Activated CD4-positive, alpha-beta memory T cell treated with anti-CD3 and anti-CD28 coated beads, Interleukin-2, amount 10 ng/mL, durations not matched to agents 7 days and 5 days (primary cell): ENCODE measurements at regions not wholly inside any gene's neighbourhood (a gene's known extent, or its start where the extent isn't known, plus 50 kb on each side); places are given as distances from the start of the nearest gene placed in this dataset.
"Not testable (repeated sequence)": the region's sequence is repeated elsewhere in the genome, so short reads cannot be mapped to it uniquely, and the experiment has no call there.

ENCODE experiments used
- CTCF ChIA-PET: fragments of 350-600 bp; sonication (Branson Sonifier 250); formaldehyde crosslinking; loops from one replicate; lab custom pipeline; 2021; ENCODE audit warnings: antibody characterized with exemption, inconsistent platforms; lab: Charles Lee
- POLR2A ChIA-PET: fragments of 350-600 bp; sonication (Branson Sonifier 250); formaldehyde crosslinking; loops from one replicate; lab custom pipeline; 2021; ENCODE audit warnings: antibody characterized with exemption; lab: Charles Lee
- DNase-seq: peaks from one replicate; pipeline ENCODE4 v3.0.0-alpha.2; 2020
- H3K27ac Mint-ChIP-seq: one replicate; pipeline ENCODE4 v1.8.0; 2021; ENCODE audit warnings: mild to moderate bottlenecking, mixed read lengths
- H3K27me3 Mint-ChIP-seq: one replicate; pipeline ENCODE4 v1.8.0; 2021; ENCODE audit warnings: mixed read lengths
- H3K36me3 Mint-ChIP-seq: one replicate; pipeline ENCODE4 v1.8.0; 2021; ENCODE audit warnings: low read depth, mixed read lengths
- H3K4me1 Mint-ChIP-seq: one replicate; pipeline ENCODE4 v1.8.0; 2021; ENCODE audit warnings: mixed read lengths
- H3K4me3 Mint-ChIP-seq: one replicate; pipeline ENCODE4 v1.8.0; 2021; ENCODE audit warnings: mild to moderate bottlenecking, mixed read lengths
- H3K9me3 Mint-ChIP-seq: one replicate; pipeline ENCODE4 v1.8.0; 2021; ENCODE audit warnings: mixed read lengths

DNA sequence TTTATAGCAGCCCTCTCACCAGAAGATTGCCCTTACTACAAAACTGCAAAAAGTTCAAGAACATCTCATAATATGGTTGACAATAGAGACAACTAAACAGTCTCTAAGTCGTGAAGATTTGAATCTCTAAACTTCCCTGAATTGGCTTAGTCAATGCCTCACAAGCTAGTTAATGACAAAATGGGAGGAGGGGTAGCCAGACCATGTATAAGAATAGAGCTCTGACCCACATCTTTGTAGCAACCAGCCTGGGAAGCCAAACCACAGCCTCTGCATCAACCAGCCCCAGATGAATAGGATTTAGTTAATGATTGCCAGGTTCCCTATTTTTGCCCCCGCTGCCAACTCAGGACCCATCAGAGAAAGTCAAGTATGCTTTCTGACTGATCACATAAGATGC, 1265.9 kb upstream of the PCDH10 start:
- H3K27me3 Mint-ChIP-seq, H3K4me1 Mint-ChIP-seq, H3K9me3 Mint-ChIP-seq, DNase-seq, H3K27ac Mint-ChIP-seq, POLR2A ChIA-PET, CTCF ChIA-PET, H3K4me3 Mint-ChIP-seq, H3K36me3 Mint-ChIP-seq: not testable (repeated sequence)

DNA sequence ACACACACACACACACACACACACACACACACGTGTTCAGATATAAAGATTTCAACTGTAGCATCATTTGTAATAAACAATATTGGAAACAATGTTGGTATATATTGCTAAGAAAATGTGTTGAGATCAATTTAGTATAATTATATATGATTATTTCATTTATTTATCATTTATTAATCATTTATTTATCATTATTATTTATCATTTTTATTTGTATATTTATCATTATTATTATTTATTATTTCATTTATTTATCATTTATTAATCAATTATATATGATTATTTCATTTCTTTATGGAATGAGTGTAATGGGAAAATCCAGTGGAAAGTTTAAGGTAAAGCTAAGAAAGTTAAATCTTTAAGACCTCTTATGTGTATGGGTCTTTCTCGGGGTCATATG, 1223.4 kb upstream of the PCDH10 start:
- H3K4me3 Mint-ChIP-seq, H3K36me3 Mint-ChIP-seq, H3K27ac Mint-ChIP-seq, DNase-seq, H3K9me3 Mint-ChIP-seq, CTCF ChIA-PET, POLR2A ChIA-PET, H3K4me1 Mint-ChIP-seq, H3K27me3 Mint-ChIP-seq: not testable (repeated sequence)

GRCh38 chr4:131967646-131968045, 1181.4 kb upstream of the PCDH10 start:
- H3K4me3 Mint-ChIP-seq, CTCF ChIA-PET, POLR2A ChIA-PET, H3K27ac Mint-ChIP-seq, H3K9me3 Mint-ChIP-seq, H3K36me3 Mint-ChIP-seq, H3K27me3 Mint-ChIP-seq, H3K4me1 Mint-ChIP-seq, DNase-seq: not testable (repeated sequence)

- DNase-seq, result no peak
- Mint-ChIP-seq H3K36me3 (peaks cover 3% of the 10 kb centered on the region), H3K27me3 (no peaks in the 10 kb centered on the region), H3K4me3 (no peak overlapping the region), H3K27ac (no peak overlapping the region), H3K4me1 (no peaks in the 10 kb centered on the region), H3K9me3 (peaks cover 8% of the 10 kb centered on the region)
- CTCF ChIA-PET, result no interaction called here
- POLR2A ChIA-PET, result no interaction called here
Measured at GRCh38 chr4:131974730-131975129, 1174.4 kb upstream of the PCDH10 start.

DNA sequence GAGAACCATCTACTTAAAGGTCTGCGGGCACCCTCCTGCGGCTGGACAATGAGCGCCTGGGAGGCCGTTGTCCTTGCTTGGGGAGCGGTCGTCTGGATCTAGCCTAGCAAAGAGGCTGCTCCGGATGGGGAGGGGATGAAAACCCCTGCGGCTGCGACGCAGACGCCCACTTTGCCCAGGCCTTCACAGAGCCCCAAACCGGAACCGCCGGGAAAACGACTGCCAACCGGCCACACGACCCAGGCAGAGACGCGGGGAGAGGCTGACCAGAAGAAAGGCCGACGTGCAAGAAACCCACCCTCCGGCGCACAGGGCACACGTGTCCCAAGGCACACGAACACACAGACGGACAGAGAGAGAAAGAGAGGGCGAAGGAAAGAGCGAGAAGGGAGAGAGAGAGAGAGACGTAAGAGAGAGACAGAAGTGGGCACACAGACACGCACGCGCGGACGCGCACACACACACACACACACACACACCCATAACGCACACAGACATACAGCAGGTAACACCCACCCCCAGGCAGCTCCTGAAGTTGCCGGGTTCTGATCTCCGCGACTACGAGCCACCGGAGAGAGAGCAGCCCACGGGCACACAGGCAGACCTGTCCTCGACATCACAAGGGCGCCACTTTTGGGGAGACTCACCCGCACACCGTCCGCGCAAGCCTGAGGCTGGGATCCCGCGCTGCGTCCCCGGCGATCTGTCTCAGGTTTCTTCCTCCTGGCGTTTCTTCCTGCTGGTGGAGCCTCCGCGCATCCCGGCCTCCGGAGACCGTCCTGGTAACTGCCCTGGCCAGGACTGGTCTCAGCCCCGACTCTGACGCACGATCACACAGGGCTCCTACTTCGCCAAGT, 1173.6 kb upstream of the PCDH10 start:
- H3K4me3 Mint-ChIP-seq, CTCF ChIA-PET: not testable (repeated sequence)

DNA sequence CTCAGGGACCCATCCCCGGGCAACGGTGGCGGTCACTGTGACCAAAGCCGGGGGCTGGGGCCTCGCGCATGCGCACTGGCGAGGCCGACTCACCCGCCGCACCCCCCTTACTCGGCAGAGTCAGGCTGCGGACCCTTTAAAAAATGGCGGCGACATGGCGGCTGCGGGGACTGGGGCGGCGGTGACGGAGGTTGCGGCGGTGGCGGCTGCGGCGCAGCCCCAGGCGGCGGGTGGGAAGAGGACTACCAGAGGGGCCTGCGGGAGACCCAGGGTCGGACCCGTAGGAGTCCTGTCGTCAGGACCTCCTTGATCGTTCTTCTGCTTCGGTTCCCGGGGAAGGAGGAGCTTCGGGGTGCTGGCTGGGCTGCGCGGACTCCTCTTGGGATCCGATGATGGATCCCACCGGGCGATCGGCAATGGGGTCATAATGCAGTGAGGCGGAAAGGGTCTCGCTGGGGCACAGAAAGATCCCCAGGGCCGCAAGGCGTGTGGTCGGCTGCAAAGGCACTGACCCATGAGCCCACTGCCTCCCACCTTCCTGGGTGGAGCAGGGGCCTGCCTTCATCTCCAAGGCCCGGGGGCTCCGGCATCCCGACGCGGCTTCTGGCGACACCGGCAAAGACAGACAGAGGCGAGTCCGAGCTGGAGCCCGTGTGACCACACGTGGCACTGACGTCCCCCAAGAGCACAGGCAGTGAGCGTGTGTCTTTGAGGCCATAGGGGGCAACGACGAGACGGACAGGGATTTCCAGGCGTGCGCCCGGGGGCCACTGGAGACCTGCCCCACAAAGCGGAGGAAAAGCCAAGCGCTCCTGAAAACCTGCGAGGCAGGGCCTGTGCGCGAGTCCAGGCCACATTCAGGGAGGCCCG, 1172.7 kb upstream of the PCDH10 start:
- CTCF ChIA-PET, POLR2A ChIA-PET, DNase-seq, H3K9me3 Mint-ChIP-seq, H3K27me3 Mint-ChIP-seq, H3K4me1 Mint-ChIP-seq, H3K27ac Mint-ChIP-seq, H3K36me3 Mint-ChIP-seq, H3K4me3 Mint-ChIP-seq: not testable (repeated sequence)

More for the DNA sequence above, 1173.6 kb upstream of the PCDH10 start:
- POLR2A ChIA-PET, H3K27me3 Mint-ChIP-seq, H3K4me1 Mint-ChIP-seq, H3K27ac Mint-ChIP-seq, H3K36me3 Mint-ChIP-seq, DNase-seq, H3K9me3 Mint-ChIP-seq: not testable (repeated sequence)

DNA sequence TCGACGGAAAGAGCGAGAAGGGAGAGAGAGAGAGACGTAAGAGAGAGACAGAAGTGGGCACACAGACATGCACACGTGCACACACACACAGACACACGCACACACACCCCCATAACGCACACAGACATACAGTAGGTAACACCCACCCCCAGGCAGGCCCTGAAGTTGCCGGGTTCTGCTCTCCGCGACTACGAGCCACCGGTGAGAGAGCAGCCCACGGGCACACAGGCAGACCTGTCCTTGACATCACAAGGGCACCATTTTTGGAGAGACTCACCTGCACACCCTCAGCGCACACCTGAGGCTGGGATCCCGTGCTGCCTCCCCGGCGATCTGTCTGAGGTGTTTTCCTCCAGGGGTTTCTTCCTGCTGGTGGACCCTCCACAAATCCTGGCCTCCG, 1171.0 kb upstream of the PCDH10 start:
- peaks cover 9% of the 10 kb centered on the region for H3K9me3 Mint-ChIP-seq
- no peak overlapping the region for H3K27ac Mint-ChIP-seq
- no peak overlapping the region for H3K4me3 Mint-ChIP-seq
- CTCF ChIA-PET, result no interaction called here
- POLR2A ChIA-PET, result no interaction called here
- no peaks in the 10 kb centered on the region for H3K27me3 Mint-ChIP-seq
- no peak for DNase-seq
- peaks cover 3% of the 10 kb centered on the region for H3K36me3 Mint-ChIP-seq
- no peaks in the 10 kb centered on the region for H3K4me1 Mint-ChIP-seq

GRCh38 chr4:131989576-131989975, 1159.5 kb upstream of the PCDH10 start:
- Mint-ChIP-seq H3K4me1 (no peaks in the 10 kb centered on the region), H3K36me3 (no peaks in the 10 kb centered on the region), H3K9me3 (peaks cover 3% of the 10 kb centered on the region), H3K27me3 (no peaks in the 10 kb centered on the region), H3K4me3 (no peak overlapping the region), H3K27ac (no peak overlapping the region)
- no peak for DNase-seq
- CTCF ChIA-PET, result no interaction called here
- POLR2A ChIA-PET, result no interaction called here

DNA sequence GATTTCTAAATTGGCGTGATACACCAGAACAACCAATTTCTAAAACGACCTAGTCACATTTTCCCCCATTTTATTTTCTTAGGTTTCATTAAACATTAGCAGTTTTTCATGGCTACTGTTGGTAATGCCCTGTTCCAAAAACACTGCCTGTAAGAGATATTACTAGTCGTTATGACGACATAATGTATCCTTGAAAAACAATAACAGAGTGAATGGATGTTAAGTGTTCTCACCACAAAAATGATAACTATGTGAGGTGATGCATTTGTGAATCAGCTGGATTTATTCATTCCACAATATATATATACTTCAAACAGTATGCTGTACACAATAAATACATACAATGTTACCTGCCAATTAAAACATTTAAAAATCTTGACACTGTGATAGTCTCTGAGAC, 1147.6 kb upstream of the PCDH10 start:
- Mint-ChIP-seq H3K27me3 (no peaks in the 10 kb centered on the region), H3K36me3 (no peaks in the 10 kb centered on the region), H3K4me3 (no peak overlapping the region)

DNA sequence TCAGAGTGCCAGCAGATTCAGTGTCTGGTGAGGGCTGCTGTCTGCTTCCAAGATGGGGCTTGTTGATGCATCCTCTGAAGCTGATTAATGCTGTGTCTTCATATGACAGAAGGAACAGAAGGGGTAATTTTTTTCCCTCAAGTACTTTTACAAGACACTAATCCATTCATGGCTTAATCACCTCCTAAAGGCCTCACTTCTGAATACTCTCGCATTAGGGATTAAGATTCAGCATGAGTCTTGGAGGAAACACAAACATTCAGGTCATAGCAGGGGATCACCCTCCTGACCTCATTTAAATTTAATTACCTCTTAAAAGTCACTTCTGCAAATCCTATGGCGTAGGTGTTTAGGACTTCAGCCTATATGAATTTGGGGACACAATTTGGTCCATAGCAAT, 1145.5 kb upstream of the PCDH10 start:
- no peaks in the 10 kb centered on the region for H3K9me3 Mint-ChIP-seq
- H3K27ac Mint-ChIP-seq, result no peak overlapping the region
- no peaks in the 10 kb centered on the region for H3K36me3 Mint-ChIP-seq
- CTCF ChIA-PET, result no interaction called here
- no peaks in the 10 kb centered on the region for H3K4me1 Mint-ChIP-seq
- H3K27me3 Mint-ChIP-seq, result no peaks in the 10 kb centered on the region
- no peak overlapping the region for H3K4me3 Mint-ChIP-seq
- POLR2A ChIA-PET, result no interaction called here
- DNase-seq, result no peak

More for the DNA sequence above, 1147.6 kb upstream of the PCDH10 start:
- CTCF ChIA-PET, result no interaction called here
- Mint-ChIP-seq H3K27ac (no peak overlapping the region), H3K9me3 (no peaks in the 10 kb centered on the region), H3K4me1 (no peaks in the 10 kb centered on the region)
- POLR2A ChIA-PET, result no interaction called here
- DNase-seq, result no peak

DNA sequence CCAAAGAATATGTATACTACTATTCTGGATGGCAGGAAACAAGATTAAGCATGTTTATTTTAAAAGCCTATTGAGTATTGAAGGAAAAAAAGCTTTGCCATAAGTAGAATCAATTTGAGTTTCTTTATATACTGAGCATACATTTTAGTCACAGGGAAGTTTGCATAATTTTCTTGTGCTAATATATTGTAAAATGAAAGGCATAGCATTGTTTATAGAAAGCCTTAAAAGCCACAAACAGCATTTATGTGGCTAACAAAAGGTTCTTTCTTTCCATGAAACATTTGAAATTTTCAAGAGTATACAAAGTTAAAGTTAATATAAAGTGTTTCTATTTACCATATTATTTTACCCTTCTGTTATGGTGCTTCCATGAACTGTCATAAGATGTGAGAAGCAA, 1133.8 kb upstream of the PCDH10 start:
- Mint-ChIP-seq H3K36me3 (no peaks in the 10 kb centered on the region), H3K9me3 (no peaks in the 10 kb centered on the region), H3K4me3 (no peak overlapping the region), H3K27ac (no peak overlapping the region), H3K4me1 (no peaks in the 10 kb centered on the region), H3K27me3 (no peaks in the 10 kb centered on the region)
- ChIA-PET CTCF (no interaction called here), POLR2A (no interaction called here)
- DNase-seq, result no peak

- no peaks in the 10 kb centered on the region for H3K27me3 Mint-ChIP-seq
- H3K4me3 Mint-ChIP-seq, result no peak overlapping the region
- no peak overlapping the region for H3K27ac Mint-ChIP-seq
- DNase-seq, result no peak
- H3K36me3 Mint-ChIP-seq, result no peaks in the 10 kb centered on the region
- POLR2A ChIA-PET, result no interaction called here
- H3K4me1 Mint-ChIP-seq, result no peaks in the 10 kb centered on the region
- CTCF ChIA-PET, result no interaction called here
- no peaks in the 10 kb centered on the region for H3K9me3 Mint-ChIP-seq
Measured at GRCh38 chr4:132016703-132017350, 1132.3 kb upstream of the PCDH10 start.

GRCh38 chr4:132026166-132026565, 1122.9 kb upstream of the PCDH10 start:
- POLR2A ChIA-PET, result no interaction called here
- Mint-ChIP-seq H3K36me3 (no peaks in the 10 kb centered on the region), H3K4me1 (no peaks in the 10 kb centered on the region), H3K27ac (no peak overlapping the region), H3K9me3 (peaks cover 4% of the 10 kb centered on the region), H3K4me3 (no peak overlapping the region), H3K27me3 (no peaks in the 10 kb centered on the region)
- DNase-seq, result no peak
- CTCF ChIA-PET, result no interaction called here
